ENCODE measurements at regions not wholly inside any gene's neighbourhood (a gene's known extent, or its start where the extent isn't known, plus 50 kb on each side); places are given as distances from the start of the nearest gene placed in this dataset.

DNA sequence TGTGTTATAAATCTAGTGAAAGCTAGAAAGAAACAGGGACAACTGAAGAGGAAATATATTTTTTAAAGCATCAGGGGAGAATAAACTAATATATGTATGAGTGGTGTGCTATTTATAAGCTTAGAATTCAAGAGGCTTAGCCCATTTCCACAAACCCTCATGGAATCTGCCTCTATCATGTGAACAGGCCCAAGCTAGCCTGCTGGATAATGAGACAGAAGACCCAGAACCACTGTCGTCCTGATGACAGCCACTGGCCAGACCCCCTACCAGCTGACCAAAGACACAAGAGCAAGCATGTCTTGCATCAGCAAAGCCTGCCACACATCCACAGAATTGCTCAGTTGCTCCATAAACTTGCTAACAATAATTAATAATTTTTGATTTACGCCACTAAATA, 382.3 kb upstream of the NXPH2 start:
- H3K9ac ChIP-seq (ENCODE audit: control insufficient read depth, extremely low read depth, insufficient read depth, low read length) = no peak overlapping the region
- FAIRE-seq (no peak), DNase-seq (ENCODE audit: low read depth, low spot score) (no peak)
- H3K9me1 ChIP-seq (ENCODE audit: control insufficient read depth, extremely low read depth, insufficient read depth, low read length) = no peaks in the 10 kb centered on the region
- dilution Hi-C loops (cut with MboI; ENCODE audit: extremely low pct_ligation_motif_present, low sequenced_read_pairs) = no loop called here
- no peaks in the 10 kb centered on the region for H3K27me3 ChIP-seq (ENCODE audit: control insufficient read depth, extremely low read depth, insufficient read depth, low read length)
- no peak overlapping the region for H3K4me2 ChIP-seq (ENCODE audit: control insufficient read depth, extremely low read depth, insufficient read depth, low read depth, low read length)
- H3K79me2 ChIP-seq (ENCODE audit: control insufficient read depth, insufficient read depth, low read length) = no peaks in the 10 kb centered on the region
- H3K27ac ChIP-seq (ENCODE audit: control insufficient read depth, insufficient read depth, low read length) = no peak overlapping the region
- no peak overlapping the region for H2AFZ ChIP-seq (ENCODE audit: control insufficient read depth, low read length)
- no peak overlapping the region for H3K4me3 ChIP-seq (ENCODE audit: control insufficient read depth in 2 of 3, extremely low read depth in 1 of 3, insufficient read depth in 2 of 3, low read depth in 1 of 3, low read length in 3 of 3)
- TF ChIP-seq, protein P1, sequence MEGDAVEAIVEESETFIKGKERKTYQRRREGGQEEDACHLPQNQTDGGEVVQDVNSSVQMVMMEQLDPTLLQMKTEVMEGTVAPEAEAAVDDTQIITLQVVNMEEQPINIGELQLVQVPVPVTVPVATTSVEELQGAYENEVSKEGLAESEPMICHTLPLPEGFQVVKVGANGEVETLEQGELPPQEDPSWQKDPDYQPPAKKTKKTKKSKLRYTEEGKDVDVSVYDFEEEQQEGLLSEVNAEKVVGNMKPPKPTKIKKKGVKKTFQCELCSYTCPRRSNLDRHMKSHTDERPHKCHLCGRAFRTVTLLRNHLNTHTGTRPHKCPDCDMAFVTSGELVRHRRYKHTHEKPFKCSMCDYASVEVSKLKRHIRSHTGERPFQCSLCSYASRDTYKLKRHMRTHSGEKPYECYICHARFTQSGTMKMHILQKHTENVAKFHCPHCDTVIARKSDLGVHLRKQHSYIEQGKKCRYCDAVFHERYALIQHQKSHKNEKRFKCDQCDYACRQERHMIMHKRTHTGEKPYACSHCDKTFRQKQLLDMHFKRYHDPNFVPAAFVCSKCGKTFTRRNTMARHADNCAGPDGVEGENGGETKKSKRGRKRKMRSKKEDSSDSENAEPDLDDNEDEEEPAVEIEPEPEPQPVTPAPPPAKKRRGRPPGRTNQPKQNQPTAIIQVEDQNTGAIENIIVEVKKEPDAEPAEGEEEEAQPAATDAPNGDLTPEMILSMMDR (optimal IDR thresholded peaks at IDR 0.05 in 1 of 3, IDR thresholded peaks at IDR 0.05 in 1 of 3, conservative IDR thresholded peaks at IDR 0.05 in 1 of 3; ENCODE audit: extremely low read depth in 1 of 3, insufficient read depth in 2 of 3, low read length in 3 of 3) = no peak
- TF ChIP-seq EZH2 (IDR thresholded peaks at IDR 0.05; ENCODE audit: low read length) = no peak
- no peaks in the 10 kb centered on the region for H3K9me3 ChIP-seq (ENCODE audit: control insufficient read depth, low read depth, low read length)
- H3K36me3 ChIP-seq (ENCODE audit: control insufficient read depth in 2 of 2, extremely low read depth in 1 of 2, insufficient read depth in 2 of 2, low read length in 2 of 2) = no peaks in the 10 kb centered on the region
- H4K20me1 ChIP-seq (ENCODE audit: control insufficient read depth, extremely low read depth, insufficient read depth, low read length) = no peaks in the 10 kb centered on the region
- no peaks in the 10 kb centered on the region for H3K4me1 ChIP-seq (ENCODE audit: control insufficient read depth, extremely low read depth, insufficient read depth, low read length)

DNA sequence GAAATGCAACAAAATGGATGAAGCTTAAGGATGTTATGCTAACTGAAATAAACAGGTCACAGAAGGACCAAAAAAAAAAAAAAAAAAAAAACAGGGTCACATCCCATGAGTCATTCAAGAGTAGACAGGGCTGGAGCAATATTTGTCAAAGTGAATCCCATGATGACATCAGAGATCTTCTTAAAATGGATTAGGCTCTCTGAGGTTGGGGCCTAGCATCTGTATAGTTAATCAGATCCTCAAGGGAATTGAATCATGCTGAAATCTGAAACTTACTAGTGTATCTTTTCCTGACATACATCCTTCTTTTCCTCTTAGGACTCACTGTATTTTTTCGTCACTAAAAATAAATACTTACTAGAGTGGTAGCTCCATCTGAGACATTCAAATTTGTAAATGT, 380.6 kb upstream of the NXPH2 start:
- no peaks in the 10 kb centered on the region for H4K20me1 ChIP-seq (ENCODE audit: control insufficient read depth, extremely low read depth, insufficient read depth, low read length)

More for the DNA sequence above, 380.6 kb upstream of the NXPH2 start:
- no peak for FAIRE-seq
- Histone ChIP-seq H3K27ac (ENCODE audit: control insufficient read depth, insufficient read depth, low read length) (no peak overlapping the region), H3K9me3 (ENCODE audit: control insufficient read depth, low read depth, low read length) (no peaks in the 10 kb centered on the region), H3K4me3 (ENCODE audit: control insufficient read depth in 2 of 3, extremely low read depth in 1 of 3, insufficient read depth in 2 of 3, low read depth in 1 of 3, low read length in 3 of 3) (no peak overlapping the region), H3K9ac (ENCODE audit: control insufficient read depth, extremely low read depth, insufficient read depth, low read length) (no peak overlapping the region), H3K9me1 (ENCODE audit: control insufficient read depth, extremely low read depth, insufficient read depth, low read length) (no peaks in the 10 kb centered on the region), H3K4me1 (ENCODE audit: control insufficient read depth, extremely low read depth, insufficient read depth, low read length) (no peaks in the 10 kb centered on the region), H3K79me2 (ENCODE audit: control insufficient read depth, insufficient read depth, low read length) (no peaks in the 10 kb centered on the region), H3K4me2 (ENCODE audit: control insufficient read depth, extremely low read depth, insufficient read depth, low read depth, low read length) (no peak overlapping the region), H2AFZ (ENCODE audit: control insufficient read depth, low read length) (no peak overlapping the region), H3K36me3 (ENCODE audit: control insufficient read depth in 2 of 2, extremely low read depth in 1 of 2, insufficient read depth in 2 of 2, low read length in 2 of 2) (no peaks in the 10 kb centered on the region), H3K27me3 (ENCODE audit: control insufficient read depth, extremely low read depth, insufficient read depth, low read length) (no peaks in the 10 kb centered on the region)
- TF ChIP-seq EZH2 (IDR thresholded peaks at IDR 0.05; ENCODE audit: low read length) = no peak
- TF ChIP-seq, protein P1 (optimal IDR thresholded peaks at IDR 0.05 in 1 of 3, IDR thresholded peaks at IDR 0.05 in 1 of 3, conservative IDR thresholded peaks at IDR 0.05 in 1 of 3; ENCODE audit: extremely low read depth in 1 of 3, insufficient read depth in 2 of 3, low read length in 3 of 3) = no peak
- dilution Hi-C loops (cut with MboI; ENCODE audit: extremely low pct_ligation_motif_present, low sequenced_read_pairs) = no loop called here
- no peak for DNase-seq (ENCODE audit: low read depth, low spot score)
